Calu3 (cell line): ENCODE measurements at regions not wholly inside any gene's neighbourhood (a gene's known extent, or its start where the extent isn't known, plus 50 kb on each side); places are given as distances from the start of the nearest gene placed in this dataset.

Source experiments
- BruUV-seq: library from RNA; stranded (reverse); fragments of 400-500 nt; replicated peaks from 2 replicates; lab custom pipeline; 2021; lab: Mats Ljungman, UMichigan
- CTCF ChIA-PET: fragments of 300-600 bp; sonication (Branson Sonifier 250); formaldehyde crosslinking; loops from one replicate; lab custom pipeline; 2022; ENCODE audit warnings: antibody characterized with exemption; lab: Charles Lee
- DNase-seq: peaks from one replicate; pipeline ENCODE4 v3.0.0; 2022
- H3K27ac Mint-ChIP-seq: one replicate; pipeline ENCODE4 v1.8.0; 2022; ENCODE audit warnings: mixed read lengths; ENCODE audit not compliant: unreplicated experiment
- H3K27me3 Mint-ChIP-seq: one replicate; pipeline ENCODE4 v1.8.0; 2022; ENCODE audit warnings: mixed read lengths; ENCODE audit not compliant: unreplicated experiment
- H3K36me3 Mint-ChIP-seq: one replicate; pipeline ENCODE4 v1.8.0; 2022; ENCODE audit warnings: mild to moderate bottlenecking, moderate library complexity, mixed read lengths; ENCODE audit not compliant: insufficient read depth, unreplicated experiment
- H3K4me1 Mint-ChIP-seq: one replicate; pipeline ENCODE4 v1.8.0; 2022; ENCODE audit warnings: mild to moderate bottlenecking, low read depth, mixed read lengths; ENCODE audit not compliant: unreplicated experiment
- H3K4me3 Mint-ChIP-seq: one replicate; pipeline ENCODE4 v1.8.0; 2022; ENCODE audit warnings: mild to moderate bottlenecking, low read depth, moderate library complexity, mixed read lengths; ENCODE audit not compliant: unreplicated experiment
- H3K9me3 Mint-ChIP-seq: one replicate; pipeline ENCODE4 v1.8.0; 2022; ENCODE audit warnings: low read depth, mixed read lengths; ENCODE audit not compliant: unreplicated experiment
- intact Hi-C: fragments of 100-400 bp; cut with micrococcal nuclease; formaldehyde crosslinking; loops from one replicate; pipeline ENCODE4 v1.10.0; 2022; ENCODE audit not compliant: unreplicated experiment
- TF ChIP-seq, protein P1 (sequence below): fragments of 200-600 bp; IDR thresholded peaks from one replicate; pipeline ENCODE4 v1.8.0; 2022; ENCODE audit warnings: antibody characterized with exemption; ENCODE audit not compliant: unreplicated experiment

DNA sequence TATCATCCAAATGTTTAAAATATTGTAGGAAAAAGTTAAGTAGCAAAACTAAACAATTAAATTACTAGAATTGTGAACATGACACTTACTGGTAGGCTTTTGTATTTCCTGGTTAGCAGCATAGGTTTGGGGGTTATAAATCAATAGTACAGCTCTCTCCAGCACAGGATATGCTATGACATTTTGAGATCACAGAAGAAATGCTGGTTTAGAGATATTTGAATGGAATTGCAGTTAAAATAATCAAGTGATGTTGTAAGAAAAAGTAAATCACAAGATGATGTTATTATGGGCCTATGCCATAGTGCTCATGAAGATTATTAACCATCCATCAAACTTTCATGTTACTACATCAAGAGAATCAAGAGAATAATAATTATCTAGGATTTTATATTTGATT lies 1079.9 kb upstream of the SLIT2 start:
- no peaks in the 10 kb centered on the region for H3K27me3 Mint-ChIP-seq
- no peak for DNase-seq
- no peak overlapping the region for H3K27ac Mint-ChIP-seq
- intact Hi-C loops, result no loop called here
- H3K9me3 Mint-ChIP-seq, result no peaks in the 10 kb centered on the region
- no peaks in the 10 kb centered on the region for H3K4me1 Mint-ChIP-seq
- H3K4me3 Mint-ChIP-seq, result no peak overlapping the region
- no peaks in the 10 kb centered on the region for H3K36me3 Mint-ChIP-seq
- TF ChIP-seq, protein P1, sequence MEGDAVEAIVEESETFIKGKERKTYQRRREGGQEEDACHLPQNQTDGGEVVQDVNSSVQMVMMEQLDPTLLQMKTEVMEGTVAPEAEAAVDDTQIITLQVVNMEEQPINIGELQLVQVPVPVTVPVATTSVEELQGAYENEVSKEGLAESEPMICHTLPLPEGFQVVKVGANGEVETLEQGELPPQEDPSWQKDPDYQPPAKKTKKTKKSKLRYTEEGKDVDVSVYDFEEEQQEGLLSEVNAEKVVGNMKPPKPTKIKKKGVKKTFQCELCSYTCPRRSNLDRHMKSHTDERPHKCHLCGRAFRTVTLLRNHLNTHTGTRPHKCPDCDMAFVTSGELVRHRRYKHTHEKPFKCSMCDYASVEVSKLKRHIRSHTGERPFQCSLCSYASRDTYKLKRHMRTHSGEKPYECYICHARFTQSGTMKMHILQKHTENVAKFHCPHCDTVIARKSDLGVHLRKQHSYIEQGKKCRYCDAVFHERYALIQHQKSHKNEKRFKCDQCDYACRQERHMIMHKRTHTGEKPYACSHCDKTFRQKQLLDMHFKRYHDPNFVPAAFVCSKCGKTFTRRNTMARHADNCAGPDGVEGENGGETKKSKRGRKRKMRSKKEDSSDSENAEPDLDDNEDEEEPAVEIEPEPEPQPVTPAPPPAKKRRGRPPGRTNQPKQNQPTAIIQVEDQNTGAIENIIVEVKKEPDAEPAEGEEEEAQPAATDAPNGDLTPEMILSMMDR, result no peak
- no TSS peak for BruUV-seq
- CTCF ChIA-PET, result no interaction called here

DNA sequence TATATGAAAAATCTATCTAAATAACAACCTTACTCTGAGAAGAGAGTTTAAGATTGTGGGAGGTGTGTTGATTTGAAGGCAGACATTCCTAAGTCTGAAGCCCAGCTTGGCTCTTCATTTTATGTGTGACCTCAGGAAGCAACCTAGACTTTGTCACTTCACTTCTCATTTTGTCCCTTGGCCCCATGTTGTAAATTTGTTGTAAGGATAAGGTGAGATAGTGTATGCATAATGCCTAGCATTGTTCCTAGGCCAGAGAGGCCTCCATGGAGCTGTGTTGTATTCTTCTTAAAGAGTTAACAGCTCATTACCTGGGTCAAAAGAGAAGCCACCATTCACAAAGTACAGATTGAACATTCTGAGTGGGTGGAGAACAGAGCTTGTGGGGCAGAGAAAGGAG lies 1084.4 kb upstream of the SLIT2 start:
- Mint-ChIP-seq H3K27ac (no peak overlapping the region), H3K27me3 (no peaks in the 10 kb centered on the region), H3K4me1 (no peaks in the 10 kb centered on the region), H3K4me3 (no peak overlapping the region), H3K36me3 (no peaks in the 10 kb centered on the region), H3K9me3 (no peaks in the 10 kb centered on the region)
- BruUV-seq, result no TSS peak
- DNase-seq, result no peak
- CTCF ChIA-PET, result no interaction called here
- intact Hi-C loops, result no loop called here
- TF ChIP-seq, protein P1, result no peak

DNA sequence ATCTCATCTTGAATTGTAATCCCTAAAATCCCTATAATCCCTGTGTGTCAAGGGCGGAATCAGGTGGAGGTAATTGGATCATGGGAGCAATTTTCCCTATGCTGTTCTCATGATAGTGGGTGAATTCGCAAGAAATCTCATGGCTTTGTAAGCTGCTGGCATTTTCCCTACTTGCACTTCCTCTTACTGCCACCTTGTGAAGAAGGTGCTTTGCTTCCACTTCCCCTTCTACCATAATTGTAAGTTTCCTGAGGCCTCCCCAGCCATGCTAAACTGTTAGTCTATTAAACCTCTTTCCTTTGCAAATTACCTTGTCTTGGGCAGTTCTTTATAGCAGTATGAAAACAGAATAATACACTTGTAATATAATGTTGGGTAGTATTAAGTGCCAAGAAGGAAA lies 1087.4 kb upstream of the SLIT2 start:
- no peak overlapping the region for H3K4me3 Mint-ChIP-seq
- CTCF ChIA-PET, result no interaction called here
- no peak for DNase-seq
- BruUV-seq, result no TSS peak
- no peaks in the 10 kb centered on the region for H3K4me1 Mint-ChIP-seq
- peaks cover 2% of the 10 kb centered on the region for H3K9me3 Mint-ChIP-seq
- no peak overlapping the region for H3K27ac Mint-ChIP-seq
- no peaks in the 10 kb centered on the region for H3K27me3 Mint-ChIP-seq
- intact Hi-C loops, result no loop called here
- no peaks in the 10 kb centered on the region for H3K36me3 Mint-ChIP-seq
- TF ChIP-seq, protein P1, result no peak

DNA sequence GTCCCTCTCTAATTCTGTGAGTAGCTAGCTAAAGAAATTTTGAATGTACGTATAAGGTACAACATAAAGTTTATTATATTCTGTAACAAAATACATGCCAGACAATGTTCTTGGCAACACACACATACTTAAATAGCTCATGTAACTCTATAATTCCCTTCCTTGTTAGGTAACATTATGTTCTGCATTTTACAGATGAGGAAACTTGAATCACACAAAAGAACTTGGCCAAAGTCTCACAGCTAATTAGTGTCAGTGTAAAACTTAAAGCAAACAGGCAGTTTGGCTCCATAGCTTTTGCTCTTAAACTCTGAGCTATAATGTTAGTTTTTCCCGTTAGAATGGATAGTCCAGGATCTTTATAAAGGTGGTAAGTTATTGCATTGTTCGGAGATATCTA lies 1091.8 kb upstream of the SLIT2 start:
- no TSS peak for BruUV-seq
- CTCF ChIA-PET, result no interaction called here

More for the DNA sequence above, 1091.8 kb upstream of the SLIT2 start:
- Mint-ChIP-seq H3K4me1 (no peaks in the 10 kb centered on the region), H3K4me3 (no peak overlapping the region), H3K9me3 (peaks cover 4% of the 10 kb centered on the region), H3K36me3 (no peaks in the 10 kb centered on the region), H3K27ac (no peak overlapping the region), H3K27me3 (no peaks in the 10 kb centered on the region)
- intact Hi-C loops, result no loop called here
- DNase-seq, result no peak
- TF ChIP-seq, protein P1, result no peak
